Memory B cell (primary cell): ENCODE measurements at regions not wholly inside any gene's neighbourhood (a gene's known extent, or its start where the extent isn't known, plus 50 kb on each side); places are given as distances from the start of the nearest gene placed in this dataset.

Experiments
- ATAC-seq: fragments of 150-1000 bp; cut with Tn5 transposase; 2 replicates; pipeline ENCODE4 v1.10.0; 2021; ENCODE audit warnings: low read depth, mild to moderate bottlenecking, moderate library complexity
- DNase-seq, 2 donors: peaks; one replicate each; pipeline ENCODE4 v3.0.0; 2022; ENCODE audit warnings: low spot score in 2 of 2
- H3K27ac Mint-ChIP-seq: one replicate; pipeline ENCODE4 v1.8.0; 2022; ENCODE audit warnings: mild to moderate bottlenecking, moderate library complexity, mixed read lengths
- H3K27me3 Mint-ChIP-seq: one replicate; pipeline ENCODE4 v1.8.0; 2022; ENCODE audit warnings: mixed read lengths
- H3K36me3 Mint-ChIP-seq: one replicate; pipeline ENCODE4 v1.8.0; 2022; ENCODE audit warnings: mild to moderate bottlenecking, mixed read lengths
- H3K4me1 Mint-ChIP-seq: one replicate; pipeline ENCODE4 v1.8.0; 2022; ENCODE audit warnings: mixed read lengths
- H3K4me3 Mint-ChIP-seq: one replicate; pipeline ENCODE4 v1.8.0; 2022; ENCODE audit warnings: mild to moderate bottlenecking, moderate library complexity, mixed read lengths
- H3K9me3 Mint-ChIP-seq: one replicate; pipeline ENCODE4 v1.8.0; 2022; ENCODE audit warnings: mixed read lengths

DNA sequence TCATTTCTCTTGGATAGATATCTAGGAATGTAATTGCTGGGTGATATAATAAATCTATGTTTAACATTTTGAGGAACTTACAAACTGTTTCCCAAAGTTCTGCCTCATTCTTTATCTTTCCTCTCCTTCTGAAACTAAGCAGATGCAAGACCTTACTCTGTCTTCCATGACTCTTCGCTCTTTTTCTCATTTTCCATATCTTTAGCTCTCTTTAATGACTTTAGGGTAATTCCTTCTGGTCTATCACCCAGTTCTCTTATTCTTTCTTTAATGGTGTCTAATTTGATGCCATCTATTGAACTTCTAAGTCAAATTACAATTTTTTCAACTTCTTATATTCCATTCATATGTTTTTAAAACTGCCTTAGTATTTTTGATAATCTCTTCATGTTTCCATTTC is 316.6 kb downstream of the POU4F1 start:
- H3K36me3 Mint-ChIP-seq, result peaks cover 1% of the 10 kb centered on the region
- H3K4me3 Mint-ChIP-seq, result no peak overlapping the region
- H3K27me3 Mint-ChIP-seq, result no peaks in the 10 kb centered on the region
- no peak for ATAC-seq
- H3K9me3 Mint-ChIP-seq, result peaks cover 15% of the 10 kb centered on the region
- DNase-seq, result no peak
- H3K27ac Mint-ChIP-seq, result no peak overlapping the region
- H3K4me1 Mint-ChIP-seq, result no peaks in the 10 kb centered on the region

- H3K27ac Mint-ChIP-seq, result no peak overlapping the region
Observed at GRCh38 chr13:78265098-78265497, 338.3 kb downstream of the POU4F1 start.

DNA sequence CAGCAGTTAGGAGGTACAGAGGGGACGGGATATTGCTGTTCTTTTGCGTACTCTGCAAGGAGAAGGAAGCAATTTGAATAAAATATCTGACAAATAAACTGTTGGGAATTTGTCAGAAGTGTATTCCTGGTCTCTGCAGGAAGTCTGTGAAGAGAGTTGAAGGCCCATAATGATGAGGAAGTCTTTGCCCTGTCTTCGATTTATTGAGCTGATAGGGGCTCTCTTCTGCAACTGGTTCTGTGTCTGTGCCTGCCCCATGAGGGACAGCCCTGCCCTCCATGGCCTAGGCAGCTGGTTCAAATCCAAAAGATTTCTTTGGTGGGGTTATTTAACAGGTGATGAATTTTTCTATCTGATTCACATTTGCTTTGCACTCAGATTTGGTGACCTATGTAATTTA is 339.7 kb upstream of the EDNRB start:
- H3K4me1 Mint-ChIP-seq, result no peaks in the 10 kb centered on the region
- ATAC-seq, result no peak
- H3K36me3 Mint-ChIP-seq, result no peaks in the 10 kb centered on the region

More at GRCh38 chr13:78265098-78265497, 338.3 kb downstream of the POU4F1 start:
- Mint-ChIP-seq H3K4me1 (no peaks in the 10 kb centered on the region), H3K9me3 (peaks cover 2% of the 10 kb centered on the region), H3K27me3 (no peaks in the 10 kb centered on the region), H3K4me3 (no peak overlapping the region), H3K36me3 (no peaks in the 10 kb centered on the region)
- DNase-seq (no peak), ATAC-seq (no peak)

DNA sequence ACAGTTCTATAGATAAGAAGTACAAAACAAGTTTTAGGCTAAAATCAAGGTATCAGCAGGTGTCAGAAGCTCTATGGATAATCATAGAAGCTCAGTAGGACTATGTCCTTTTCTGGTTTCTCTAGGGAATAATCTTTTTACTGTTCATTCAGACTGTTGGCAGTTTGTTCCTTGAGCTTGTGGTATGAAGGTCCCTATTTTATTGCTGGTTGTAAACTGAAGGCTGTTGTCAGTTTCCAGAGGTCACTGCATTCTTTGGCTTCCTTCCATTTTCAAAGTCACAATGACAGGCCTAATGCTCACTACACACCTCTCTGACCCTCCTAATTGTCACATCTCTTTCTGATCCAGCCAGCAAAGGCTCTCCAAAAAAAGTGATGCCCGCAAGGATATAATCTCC is 337.9 kb upstream of the EDNRB start:
- H3K36me3 Mint-ChIP-seq, result no peaks in the 10 kb centered on the region

More for the DNA sequence above, 339.7 kb upstream of the EDNRB start:
- H3K9me3 Mint-ChIP-seq, result peaks cover 2% of the 10 kb centered on the region
- H3K4me3 Mint-ChIP-seq, result no peak overlapping the region
- no peak overlapping the region for H3K27ac Mint-ChIP-seq
- no peaks in the 10 kb centered on the region for H3K27me3 Mint-ChIP-seq
- DNase-seq, result no peak

GRCh38 chr13:78254113-78254512 is 335.5 kb upstream of the EDNRB start:
- H3K36me3 Mint-ChIP-seq, result no peaks in the 10 kb centered on the region

More for the DNA sequence above, 337.9 kb upstream of the EDNRB start:
- ATAC-seq, result no peak
- no peaks in the 10 kb centered on the region for H3K4me1 Mint-ChIP-seq
- peaks cover 1% of the 10 kb centered on the region for H3K27me3 Mint-ChIP-seq
- peaks cover 2% of the 10 kb centered on the region for H3K9me3 Mint-ChIP-seq
- H3K4me3 Mint-ChIP-seq, result no peak overlapping the region
- H3K27ac Mint-ChIP-seq, result no peak overlapping the region
- DNase-seq, result no peak

DNA sequence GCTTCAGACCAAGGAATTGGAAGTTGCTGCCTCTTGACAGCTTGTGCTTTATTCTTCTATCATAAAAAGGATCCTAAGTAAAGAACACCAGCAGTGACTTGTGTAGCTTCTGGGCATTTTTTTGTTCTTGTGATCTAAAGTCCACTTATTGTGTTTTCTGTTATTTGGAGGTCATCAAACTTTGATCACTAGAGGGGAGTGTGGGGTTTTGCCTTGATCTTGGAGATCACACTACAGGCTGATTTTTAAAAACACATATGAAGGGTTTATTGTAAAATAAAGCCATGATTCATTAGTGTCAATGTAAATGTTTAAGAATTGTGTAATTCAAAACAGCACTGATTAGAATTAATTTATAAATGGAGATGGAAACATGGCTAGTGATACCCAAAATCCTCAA is 328.7 kb upstream of the EDNRB start:
- H3K4me3 Mint-ChIP-seq, result no peak overlapping the region

More at GRCh38 chr13:78254113-78254512, 335.5 kb upstream of the EDNRB start:
- DNase-seq (no peak), ATAC-seq (no peak)
- Mint-ChIP-seq H3K27ac (no peak overlapping the region), H3K4me3 (no peak overlapping the region), H3K9me3 (no peaks in the 10 kb centered on the region), H3K27me3 (peaks cover 1% of the 10 kb centered on the region), H3K4me1 (no peaks in the 10 kb centered on the region)

DNA sequence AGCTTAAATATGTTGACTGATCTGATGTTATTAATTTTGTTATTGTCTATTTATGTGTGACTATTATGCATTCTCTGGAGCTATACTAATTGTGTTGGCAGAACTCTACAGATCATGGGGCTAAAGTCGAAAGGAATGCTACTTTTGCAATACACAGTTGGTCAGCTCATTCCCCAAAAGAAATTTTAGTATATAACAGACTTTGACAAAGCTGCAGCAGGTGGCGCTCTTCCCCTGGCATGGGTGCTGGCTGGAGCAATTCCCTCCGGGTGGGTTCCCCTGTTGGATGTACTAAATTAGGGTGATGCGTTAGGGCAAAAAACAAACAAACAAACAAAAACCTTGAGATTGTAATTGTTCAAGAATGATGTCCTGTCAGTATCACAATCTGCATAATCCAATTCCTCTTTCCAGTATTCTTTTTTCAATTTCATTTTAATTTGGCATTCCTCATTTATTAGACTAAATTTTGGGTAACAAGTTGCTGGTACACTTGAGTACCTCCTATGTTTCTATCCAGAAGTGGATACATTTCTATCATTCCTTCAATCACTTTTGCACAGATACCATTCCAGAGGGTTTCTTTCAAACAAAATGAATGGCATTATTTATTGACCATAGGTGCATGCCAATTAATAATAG is 322.8 kb upstream of the EDNRB start:
- DNase-seq (no peak), ATAC-seq (no peak)
- Mint-ChIP-seq H3K4me1 (no peaks in the 10 kb centered on the region), H3K27ac (no peak overlapping the region), H3K9me3 (no peaks in the 10 kb centered on the region), H3K4me3 (no peak overlapping the region), H3K36me3 (no peaks in the 10 kb centered on the region), H3K27me3 (peaks cover 1% of the 10 kb centered on the region)

More for the DNA sequence above, 328.7 kb upstream of the EDNRB start:
- H3K36me3 Mint-ChIP-seq, result no peaks in the 10 kb centered on the region
- H3K27ac Mint-ChIP-seq, result no peak overlapping the region
- no peaks in the 10 kb centered on the region for H3K4me1 Mint-ChIP-seq
- DNase-seq (no peak), ATAC-seq (no peak)
- no peaks in the 10 kb centered on the region for H3K9me3 Mint-ChIP-seq
- no peaks in the 10 kb centered on the region for H3K27me3 Mint-ChIP-seq

- no peaks in the 10 kb centered on the region for H3K36me3 Mint-ChIP-seq
- H3K27ac Mint-ChIP-seq, result no peak overlapping the region
- H3K4me3 Mint-ChIP-seq, result no peak overlapping the region
- no peaks in the 10 kb centered on the region for H3K4me1 Mint-ChIP-seq
- DNase-seq, result no peak
- no peak for ATAC-seq
- H3K27me3 Mint-ChIP-seq, result peaks cover 1% of the 10 kb centered on the region
- H3K9me3 Mint-ChIP-seq, result no peaks in the 10 kb centered on the region
Observed at GRCh38 chr13:78239714-78240113, 321.1 kb upstream of the EDNRB start.

DNA sequence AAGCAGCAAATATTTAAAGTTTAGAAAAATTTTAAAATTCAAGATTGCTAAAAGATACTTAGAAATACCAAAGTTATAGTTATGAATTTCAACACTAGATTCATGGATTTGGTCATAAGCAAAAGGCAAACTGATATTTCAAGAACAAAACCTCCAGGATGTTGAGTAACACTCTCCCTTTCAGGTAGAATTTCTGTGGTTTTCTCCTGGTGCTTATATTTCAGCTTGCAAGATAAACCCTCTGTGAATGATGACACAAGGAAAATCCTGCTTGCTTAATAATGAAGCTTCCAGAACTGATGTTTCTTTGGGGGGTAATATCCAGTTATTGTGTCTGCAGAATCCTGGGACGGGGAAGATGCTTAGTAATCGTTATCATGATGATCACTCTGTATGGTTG is 320.3 kb upstream of the EDNRB start:
- DNase-seq (no peak), ATAC-seq (no peak)
- Mint-ChIP-seq H3K27ac (no peak overlapping the region), H3K9me3 (no peaks in the 10 kb centered on the region), H3K4me3 (no peak overlapping the region), H3K36me3 (no peaks in the 10 kb centered on the region), H3K4me1 (no peaks in the 10 kb centered on the region), H3K27me3 (peaks cover 3% of the 10 kb centered on the region)

DNA sequence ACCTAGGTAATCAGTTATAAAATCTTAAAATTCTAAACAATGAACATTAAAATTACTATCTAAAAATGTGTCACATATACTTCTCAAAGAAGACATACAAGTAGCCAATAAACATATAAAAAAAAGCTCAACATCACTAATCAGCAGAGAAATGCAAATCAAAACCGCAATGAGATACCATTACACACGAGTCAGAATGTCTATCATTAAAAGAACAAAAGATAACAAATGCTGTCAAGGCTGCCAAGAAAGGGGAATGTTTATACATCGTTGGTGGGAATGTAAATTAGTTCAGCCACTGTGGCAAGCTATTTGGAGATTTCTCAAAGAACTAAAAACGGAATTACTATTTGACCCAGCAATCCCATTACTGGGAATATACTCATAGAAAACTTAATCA is 310.3 kb upstream of the EDNRB start:
- H3K27me3 Mint-ChIP-seq, result peaks cover 2% of the 10 kb centered on the region
- H3K36me3 Mint-ChIP-seq, result no peaks in the 10 kb centered on the region
- no peaks in the 10 kb centered on the region for H3K4me1 Mint-ChIP-seq
- H3K27ac Mint-ChIP-seq, result no peak overlapping the region
- peaks cover 2% of the 10 kb centered on the region for H3K9me3 Mint-ChIP-seq
- DNase-seq, result no peak
- no peak for ATAC-seq
- no peak overlapping the region for H3K4me3 Mint-ChIP-seq

- H3K4me3 Mint-ChIP-seq, result no peak overlapping the region
- no peaks in the 10 kb centered on the region for H3K36me3 Mint-ChIP-seq
- no peak overlapping the region for H3K27ac Mint-ChIP-seq
- H3K27me3 Mint-ChIP-seq, result peaks cover 2% of the 10 kb centered on the region
- ATAC-seq, result no peak
- H3K9me3 Mint-ChIP-seq, result no peaks in the 10 kb centered on the region
- no peaks in the 10 kb centered on the region for H3K4me1 Mint-ChIP-seq
- DNase-seq, result no peak
Observed at GRCh38 chr13:78228211-78228610, 309.6 kb upstream of the EDNRB start.

DNA sequence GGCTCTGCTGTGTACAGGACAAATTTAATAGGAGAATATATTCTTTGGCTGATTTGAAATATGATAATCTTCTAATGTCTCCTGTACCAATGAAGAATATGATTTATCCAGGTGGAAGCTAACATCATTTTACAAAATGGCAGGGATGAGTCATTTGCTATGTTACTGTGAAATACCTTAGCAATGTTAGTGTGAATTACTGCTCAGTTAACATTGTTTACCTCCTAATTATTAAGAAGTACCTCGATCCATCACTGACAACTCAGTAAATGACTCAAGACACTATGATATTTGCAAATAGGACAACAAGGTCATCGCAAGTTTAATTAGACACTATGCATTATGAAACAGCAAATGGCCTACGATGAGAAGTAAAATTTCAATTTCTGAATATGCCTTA is 309.1 kb upstream of the EDNRB start:
- Mint-ChIP-seq H3K27me3 (peaks cover 2% of the 10 kb centered on the region), H3K9me3 (no peaks in the 10 kb centered on the region), H3K27ac (no peak overlapping the region), H3K4me1 (no peaks in the 10 kb centered on the region), H3K4me3 (no peak overlapping the region), H3K36me3 (no peaks in the 10 kb centered on the region)
- ATAC-seq, result no peak
- no peak for DNase-seq

GRCh38 chr13:78215458-78216108 is 297.0 kb upstream of the EDNRB start:
- Mint-ChIP-seq H3K27ac (no peak overlapping the region), H3K9me3 (no peaks in the 10 kb centered on the region), H3K27me3 (peaks cover 3% of the 10 kb centered on the region), H3K4me1 (no peaks in the 10 kb centered on the region), H3K36me3 (no peaks in the 10 kb centered on the region), H3K4me3 (no peak overlapping the region)
- DNase-seq, result no peak
- no peak for ATAC-seq

DNA sequence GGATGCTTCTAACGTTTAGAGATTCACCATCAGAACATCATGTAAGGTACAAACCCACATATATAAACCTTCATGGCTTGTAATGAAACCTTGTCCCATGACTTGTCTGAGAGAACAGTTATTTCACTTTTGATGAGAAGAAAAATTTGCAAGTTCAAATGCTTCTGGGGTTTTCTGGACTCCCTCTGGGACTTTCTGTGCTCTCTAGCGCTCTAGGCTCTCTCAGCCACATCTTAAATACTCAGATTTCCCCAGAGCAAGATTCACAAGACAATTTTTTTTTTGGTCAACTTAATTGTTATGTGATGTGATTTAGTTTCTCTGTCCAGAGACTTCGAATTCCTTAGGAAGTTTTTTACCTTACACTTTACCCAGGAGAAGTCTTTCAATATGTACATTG is 282.8 kb upstream of the EDNRB start:
- Mint-ChIP-seq H3K27me3 (peaks cover 1% of the 10 kb centered on the region), H3K9me3 (no peaks in the 10 kb centered on the region), H3K4me1 (no peaks in the 10 kb centered on the region), H3K4me3 (no peak overlapping the region), H3K36me3 (no peaks in the 10 kb centered on the region), H3K27ac (no peak overlapping the region)
- DNase-seq, result no peak
- no peak for ATAC-seq

DNA sequence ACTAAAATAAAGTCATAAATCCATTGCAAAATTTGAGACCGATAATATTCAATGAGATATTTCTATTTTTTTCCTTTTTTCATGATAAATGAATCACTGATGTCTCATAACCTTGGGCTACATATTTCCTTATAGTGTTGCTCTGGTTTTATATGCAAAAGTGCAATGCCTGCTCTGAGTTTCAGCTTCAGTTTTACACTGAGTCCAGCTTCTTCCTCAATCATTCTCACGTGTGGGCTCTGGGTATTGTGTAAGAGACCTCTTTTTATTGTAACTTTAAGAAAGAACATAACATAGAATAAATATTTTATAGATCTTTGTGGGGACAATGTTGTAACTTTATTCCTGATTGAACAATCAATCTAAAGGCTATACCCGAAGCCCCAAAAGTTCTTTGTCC is 280.2 kb upstream of the EDNRB start:
- H3K9me3 Mint-ChIP-seq, result no peaks in the 10 kb centered on the region
- ATAC-seq (no peak), DNase-seq (no peak)
- no peaks in the 10 kb centered on the region for H3K4me1 Mint-ChIP-seq
- H3K4me3 Mint-ChIP-seq, result no peak overlapping the region
- no peak overlapping the region for H3K27ac Mint-ChIP-seq
- H3K36me3 Mint-ChIP-seq, result no peaks in the 10 kb centered on the region
- H3K27me3 Mint-ChIP-seq, result peaks cover 1% of the 10 kb centered on the region
